ENCODE measurements at regions not wholly inside any gene's neighbourhood (a gene's known extent, or its start where the extent isn't known, plus 50 kb on each side); places are given as distances from the start of the nearest gene placed in this dataset.
"Not testable (repeated sequence)": the region's sequence is repeated elsewhere in the genome, so short reads cannot be mapped to it uniquely, and the experiment has no call there.

DNA sequence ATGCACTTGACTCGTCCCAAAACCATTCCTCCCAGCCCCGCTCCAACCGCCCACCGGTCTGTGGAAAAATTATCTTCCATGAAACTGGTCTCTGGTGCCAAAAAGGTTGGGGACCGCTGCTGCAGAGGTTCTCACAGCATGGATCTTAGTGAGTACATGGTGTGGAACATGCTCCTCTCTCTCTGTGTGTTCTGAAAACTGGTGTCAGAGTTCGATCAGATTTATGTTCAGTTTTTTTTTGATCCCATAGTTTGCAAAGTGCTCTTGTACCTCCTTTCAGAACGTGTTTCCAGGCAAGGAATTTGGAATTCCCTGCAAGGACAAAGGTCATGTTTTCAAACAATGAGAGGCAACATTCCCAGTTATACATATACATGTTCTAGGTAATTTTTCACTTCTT is 61.2 kb upstream of the FAM171A1 start:
- CTCF ChIA-PET: no interaction called here
- no peak for DNase-seq (ENCODE audit: extremely low spot score)
- TF ChIP-seq, protein P1, sequence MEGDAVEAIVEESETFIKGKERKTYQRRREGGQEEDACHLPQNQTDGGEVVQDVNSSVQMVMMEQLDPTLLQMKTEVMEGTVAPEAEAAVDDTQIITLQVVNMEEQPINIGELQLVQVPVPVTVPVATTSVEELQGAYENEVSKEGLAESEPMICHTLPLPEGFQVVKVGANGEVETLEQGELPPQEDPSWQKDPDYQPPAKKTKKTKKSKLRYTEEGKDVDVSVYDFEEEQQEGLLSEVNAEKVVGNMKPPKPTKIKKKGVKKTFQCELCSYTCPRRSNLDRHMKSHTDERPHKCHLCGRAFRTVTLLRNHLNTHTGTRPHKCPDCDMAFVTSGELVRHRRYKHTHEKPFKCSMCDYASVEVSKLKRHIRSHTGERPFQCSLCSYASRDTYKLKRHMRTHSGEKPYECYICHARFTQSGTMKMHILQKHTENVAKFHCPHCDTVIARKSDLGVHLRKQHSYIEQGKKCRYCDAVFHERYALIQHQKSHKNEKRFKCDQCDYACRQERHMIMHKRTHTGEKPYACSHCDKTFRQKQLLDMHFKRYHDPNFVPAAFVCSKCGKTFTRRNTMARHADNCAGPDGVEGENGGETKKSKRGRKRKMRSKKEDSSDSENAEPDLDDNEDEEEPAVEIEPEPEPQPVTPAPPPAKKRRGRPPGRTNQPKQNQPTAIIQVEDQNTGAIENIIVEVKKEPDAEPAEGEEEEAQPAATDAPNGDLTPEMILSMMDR (IDR thresholded peaks at IDR 0.05; ENCODE audit: control extremely low read depth, extremely low read depth, low read depth, missing control alignments): no peak
- POLR2A ChIA-PET: no interaction called here

DNA sequence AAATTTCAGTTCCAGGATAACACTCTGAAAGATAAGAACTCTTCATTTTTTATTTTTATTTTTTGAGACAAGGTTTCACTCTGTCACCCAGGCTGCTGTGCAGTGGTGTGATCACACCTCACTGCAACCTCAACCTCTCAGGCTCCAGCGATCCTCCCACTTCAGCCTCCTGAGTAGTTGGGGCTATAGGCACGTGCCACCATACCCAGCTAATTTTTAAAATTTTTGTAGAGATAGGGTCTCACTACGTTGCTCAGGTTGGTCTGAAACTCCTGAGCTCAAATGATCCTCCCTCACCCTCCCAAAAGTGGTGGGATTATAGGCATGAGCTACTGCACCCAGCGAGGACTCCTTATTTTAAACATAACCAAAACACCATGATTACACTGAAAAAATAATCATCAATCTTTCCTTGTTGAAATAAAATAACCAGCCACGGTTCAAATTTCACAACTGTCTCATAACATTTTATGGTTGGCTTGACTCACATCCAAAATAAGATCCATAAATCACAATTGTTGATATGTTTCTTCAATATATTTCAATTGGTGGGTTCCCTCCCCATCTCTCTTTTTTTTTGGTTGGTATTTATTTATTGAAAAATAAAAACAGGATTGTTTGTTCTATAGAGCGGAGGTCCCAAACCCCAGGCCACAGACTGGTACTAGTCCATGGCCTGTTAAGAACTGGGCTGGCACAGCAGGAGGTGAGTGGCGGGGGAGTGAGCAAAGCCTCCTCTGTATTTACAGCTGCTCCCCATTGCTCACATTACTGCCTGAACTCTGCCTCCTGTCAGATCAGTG is 60.1 kb upstream of the FAM171A1 start:
- POLR2A ChIA-PET: no interaction called here

DNA sequence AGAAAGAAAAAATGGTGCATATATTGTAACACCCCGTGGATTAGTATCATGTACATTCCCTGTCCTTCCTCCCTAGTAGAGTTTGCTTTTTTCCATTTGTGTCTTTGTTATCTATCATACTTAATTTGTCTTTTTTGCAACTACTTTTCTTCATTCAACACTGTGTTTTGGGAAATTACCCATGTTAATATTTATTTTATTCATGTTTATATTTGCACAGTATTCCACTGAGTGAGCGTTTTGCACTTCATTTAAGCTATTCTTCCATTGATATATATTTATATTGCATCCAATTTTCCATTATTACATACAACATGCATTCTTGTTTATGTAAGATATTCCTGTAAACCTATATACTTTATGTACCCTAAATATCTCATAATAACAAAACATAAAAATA is 57.6 kb upstream of the FAM171A1 start:
- ChIA-PET POLR2A (no interaction called here), CTCF (interaction anchor here (0.7 to 1.1 kb wide), 2 partner anchors 9 to 297 kb away, joined by 3 to 4 read pairs; no protein-coding TSS in a partner anchor)
- TF ChIP-seq, protein P1 (IDR thresholded peaks at IDR 0.05; ENCODE audit: control extremely low read depth, extremely low read depth, low read depth, missing control alignments): no peak
- no peak for DNase-seq (ENCODE audit: extremely low spot score)

More for the DNA sequence above, 60.1 kb upstream of the FAM171A1 start:
- CTCF ChIA-PET: no interaction called here
- DNase-seq (ENCODE audit: extremely low spot score): no peak
- TF ChIP-seq, protein P1 (IDR thresholded peaks at IDR 0.05; ENCODE audit: control extremely low read depth, extremely low read depth, low read depth, missing control alignments): no peak

DNA sequence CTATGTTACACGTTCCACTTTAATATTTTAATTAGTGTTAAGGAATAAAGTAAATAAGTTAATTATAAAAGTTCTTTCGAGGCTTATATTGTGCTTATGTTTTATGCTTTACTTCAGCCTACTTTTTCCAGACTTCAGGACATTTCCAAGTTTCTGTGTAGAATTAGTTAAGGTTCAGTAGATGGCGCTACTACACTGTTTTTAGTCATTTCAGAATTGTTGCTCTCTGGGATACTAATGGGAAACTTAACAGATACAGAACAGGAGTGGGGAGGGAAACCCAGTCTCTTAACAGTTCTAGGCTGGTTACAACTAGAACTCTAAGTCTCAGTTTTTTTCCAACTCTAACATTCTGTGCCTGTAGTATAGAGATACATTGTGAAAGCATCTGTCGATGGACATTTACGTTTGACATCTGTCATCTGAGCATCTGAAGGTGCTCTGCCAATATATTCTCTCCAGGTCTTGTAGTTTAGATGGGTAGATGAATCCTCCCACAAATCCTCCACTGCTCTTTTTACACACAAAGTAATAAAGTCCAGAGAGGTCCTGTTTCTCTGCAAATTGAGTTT is 56.8 kb upstream of the FAM171A1 start:
- no peak for DNase-seq (ENCODE audit: extremely low spot score)
- POLR2A ChIA-PET: no interaction called here
- CTCF ChIA-PET: interaction anchor here (0.7 to 1.1 kb wide), 2 partner anchors 8 to 298 kb away, joined by 3 to 4 read pairs; no protein-coding TSS in a partner anchor
- TF ChIP-seq, protein P1 (IDR thresholded peaks at IDR 0.05; ENCODE audit: control extremely low read depth, extremely low read depth, low read depth, missing control alignments): peak; percentile 42

DNA sequence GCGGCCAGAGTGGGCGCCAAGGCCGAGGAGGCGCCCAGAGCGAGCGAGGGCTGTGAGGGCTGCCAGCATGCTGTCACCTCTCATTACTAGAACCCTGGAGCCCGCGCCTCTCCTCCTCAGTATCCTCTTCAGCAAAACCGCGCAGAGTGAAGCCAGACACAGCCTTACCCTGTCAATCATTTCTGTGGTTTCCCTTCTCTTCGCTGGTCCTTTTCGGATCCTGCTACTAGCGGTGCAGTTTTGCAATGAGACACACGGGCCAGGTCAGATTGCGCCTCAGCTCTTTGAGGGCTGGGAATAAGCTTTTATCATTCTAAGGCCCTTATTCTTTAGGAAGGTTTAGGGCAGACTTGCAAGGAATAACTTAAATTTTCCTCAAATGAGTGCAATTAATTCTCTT is 55.5 kb upstream of the FAM171A1 start:
- CTCF ChIA-PET: no interaction called here
- no peak for DNase-seq (ENCODE audit: extremely low spot score)
- TF ChIP-seq, protein P1 (IDR thresholded peaks at IDR 0.05; ENCODE audit: control extremely low read depth, extremely low read depth, low read depth, missing control alignments): no peak
- POLR2A ChIA-PET: no interaction called here

DNA sequence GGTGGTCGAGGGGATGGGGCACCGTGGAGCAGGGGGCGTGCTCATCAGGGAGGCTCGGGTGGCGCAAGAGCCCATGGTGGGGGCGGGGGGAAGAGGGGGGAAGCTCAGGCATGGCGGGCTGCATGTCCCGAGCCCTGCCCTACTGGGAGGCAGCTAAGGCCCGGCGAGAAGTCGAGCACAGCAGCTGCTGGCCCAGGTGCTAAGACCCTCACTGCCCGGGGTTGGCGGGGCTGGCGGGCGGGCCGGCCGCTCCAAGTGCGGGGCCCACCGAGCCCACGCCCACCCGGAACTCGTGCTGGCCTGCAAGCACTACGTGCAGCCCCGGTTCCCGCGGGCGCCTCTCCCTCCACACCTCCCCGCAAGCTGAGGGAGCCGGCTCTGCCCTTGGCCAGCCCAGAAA is 55.0 kb upstream of the FAM171A1 start:
- DNase-seq (ENCODE audit: extremely low spot score): no peak
- POLR2A ChIA-PET: interaction anchor here (0.6 kb wide), 1 partner anchor 161 kb away, joined by 4 read pairs; no protein-coding TSS in a partner anchor
- TF ChIP-seq, protein P1 (IDR thresholded peaks at IDR 0.05; ENCODE audit: control extremely low read depth, extremely low read depth, low read depth, missing control alignments): no peak
- CTCF ChIA-PET: no interaction called here

DNA sequence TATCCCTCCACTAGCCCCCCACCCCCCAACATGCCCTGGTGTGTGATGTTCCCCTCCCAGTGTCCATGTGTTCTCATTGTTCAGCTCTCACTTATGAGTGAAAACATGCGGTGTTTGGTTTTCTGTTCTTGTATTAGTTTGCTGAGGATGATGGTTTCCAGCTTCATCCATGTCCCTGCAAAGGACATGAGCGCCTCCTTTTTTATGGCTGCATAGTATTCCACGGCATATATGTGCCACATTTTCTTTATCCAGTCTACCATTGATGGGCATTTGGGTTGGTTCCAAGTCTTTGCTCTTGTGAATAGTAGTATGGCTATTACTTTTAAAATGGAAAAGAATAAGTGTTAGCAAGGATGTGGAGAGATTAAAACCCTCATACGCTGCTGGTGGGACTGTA is 50.8 kb upstream of the FAM171A1 start:
- POLR2A ChIA-PET; DNase-seq (ENCODE audit: extremely low spot score): not testable (repeated sequence)
- CTCF ChIA-PET: interaction anchor here (1.3 kb wide), 1 partner anchor 12 kb away, joined by 3 read pairs; no protein-coding TSS in a partner anchor

All from GM10248 (cell line).